ENCODE measurements at regions not wholly inside any gene's neighbourhood (a gene's known extent, or its start where the extent isn't known, plus 50 kb on each side); places are given as distances from the start of the nearest gene placed in this dataset.

DNA sequence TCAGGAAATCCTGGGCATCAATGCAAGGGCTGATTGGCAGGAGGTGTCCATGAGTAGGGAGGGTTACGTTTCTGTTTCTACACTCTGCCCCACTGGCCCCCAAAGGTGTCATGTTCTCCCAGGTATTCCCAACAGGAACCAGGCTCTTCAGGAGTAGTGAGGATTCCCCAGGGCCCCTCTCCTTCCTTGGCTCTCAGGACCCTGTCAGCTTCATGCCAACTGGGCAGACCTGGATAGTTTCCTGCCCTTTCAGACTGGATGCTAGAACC is 480.6 kb upstream of the HS6ST1 start:
- FAIRE-seq (no peak), DNase-seq (no peak), ATAC-seq (no peak)
- H3K27ac ChIP-seq, result no peak overlapping the region
- 74 to 81% methylated on average over 1 of the region's 1 CpG for WGBS, 2 donors
- TF ChIP-seq, protein P1, sequence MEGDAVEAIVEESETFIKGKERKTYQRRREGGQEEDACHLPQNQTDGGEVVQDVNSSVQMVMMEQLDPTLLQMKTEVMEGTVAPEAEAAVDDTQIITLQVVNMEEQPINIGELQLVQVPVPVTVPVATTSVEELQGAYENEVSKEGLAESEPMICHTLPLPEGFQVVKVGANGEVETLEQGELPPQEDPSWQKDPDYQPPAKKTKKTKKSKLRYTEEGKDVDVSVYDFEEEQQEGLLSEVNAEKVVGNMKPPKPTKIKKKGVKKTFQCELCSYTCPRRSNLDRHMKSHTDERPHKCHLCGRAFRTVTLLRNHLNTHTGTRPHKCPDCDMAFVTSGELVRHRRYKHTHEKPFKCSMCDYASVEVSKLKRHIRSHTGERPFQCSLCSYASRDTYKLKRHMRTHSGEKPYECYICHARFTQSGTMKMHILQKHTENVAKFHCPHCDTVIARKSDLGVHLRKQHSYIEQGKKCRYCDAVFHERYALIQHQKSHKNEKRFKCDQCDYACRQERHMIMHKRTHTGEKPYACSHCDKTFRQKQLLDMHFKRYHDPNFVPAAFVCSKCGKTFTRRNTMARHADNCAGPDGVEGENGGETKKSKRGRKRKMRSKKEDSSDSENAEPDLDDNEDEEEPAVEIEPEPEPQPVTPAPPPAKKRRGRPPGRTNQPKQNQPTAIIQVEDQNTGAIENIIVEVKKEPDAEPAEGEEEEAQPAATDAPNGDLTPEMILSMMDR (IDR thresholded peaks at IDR 0.05), result no peak
- no peak overlapping the region for H3K4me3 ChIP-seq
- no peaks in the 10 kb centered on the region for H3K36me3 ChIP-seq
- intact Hi-C loops (cut with DNase I), result no loop called here
- H3K27me3 ChIP-seq, result no peaks in the 10 kb centered on the region
- no peaks in the 10 kb centered on the region for H3K4me1 ChIP-seq
- H3K9me3 ChIP-seq, result no peaks in the 10 kb centered on the region

GRCh38 chr2:128799730-128800129 is 481.1 kb upstream of the HS6ST1 start:
- FAIRE-seq (no peak), ATAC-seq (no peak), DNase-seq (peak in 1 of 6 donors; percentile 4)
- TF ChIP-seq, protein P1 (IDR thresholded peaks at IDR 0.05), result no peak
- intact Hi-C loops (cut with DNase I), result no loop called here
- H3K4me1 ChIP-seq, result no peaks in the 10 kb centered on the region
- H3K36me3 ChIP-seq, result no peaks in the 10 kb centered on the region
- no peak overlapping the region for H3K4me3 ChIP-seq
- H3K27me3 ChIP-seq, result no peaks in the 10 kb centered on the region
- no peaks in the 10 kb centered on the region for H3K9me3 ChIP-seq
- 80 to 81% methylated on average over 2 of the region's 2 CpGs for WGBS, 2 donors
- H3K27ac ChIP-seq, result no peak overlapping the region

DNA sequence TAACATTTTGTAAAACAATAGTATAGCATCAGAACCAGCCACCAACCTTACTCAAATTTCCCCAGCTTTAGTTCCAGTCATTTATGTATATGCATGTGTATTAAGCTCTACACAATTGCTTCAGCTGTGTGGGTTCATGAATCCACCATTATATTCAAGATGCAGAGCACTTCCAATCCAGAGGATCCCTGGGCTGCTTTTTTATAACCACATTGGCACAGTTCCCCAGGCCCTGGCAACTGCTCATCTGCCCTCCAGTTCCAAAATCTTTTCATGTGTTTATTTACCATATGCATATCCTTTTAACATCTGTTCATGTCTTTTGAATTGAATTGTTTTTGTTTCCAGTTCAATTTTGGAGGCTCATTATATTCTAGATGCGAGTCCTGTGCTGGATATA is 482.9 kb upstream of the HS6ST1 start:
- DNase-seq, result no peak
- WGBS, 2 donors, result 88 to 100% methylated on average over 1 of the region's 1 CpG
- FAIRE-seq, result no peak

DNA sequence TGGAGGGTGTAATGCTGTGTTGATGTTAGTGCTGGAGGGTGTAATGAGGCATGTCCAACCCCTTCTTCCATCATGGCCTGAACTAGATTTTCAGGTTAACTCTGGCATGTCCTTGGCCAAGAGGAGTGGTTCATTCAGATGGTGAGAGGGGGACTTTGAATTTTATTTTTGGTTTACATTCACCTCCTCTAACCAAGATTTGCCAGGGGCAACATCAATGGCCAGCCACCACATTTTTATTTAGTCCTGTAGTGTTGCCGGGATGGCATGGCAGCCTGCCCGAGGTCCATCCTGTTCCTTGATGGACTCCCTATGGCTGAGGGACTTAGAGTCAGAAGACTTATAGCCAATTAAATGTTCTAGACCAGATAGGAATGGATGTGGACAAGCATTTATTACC is 484.6 kb upstream of the HS6ST1 start:
- Histone ChIP-seq H3K4me3 (no peak overlapping the region), H3K9me3 (no peaks in the 10 kb centered on the region), H3K4me1 (no peaks in the 10 kb centered on the region), H3K27me3 (no peaks in the 10 kb centered on the region), H3K36me3 (no peaks in the 10 kb centered on the region), H3K27ac (no peak overlapping the region)
- TF ChIP-seq, protein P1 (IDR thresholded peaks at IDR 0.05), result no peak
- intact Hi-C loops (cut with DNase I), result no loop called here
- no peak for ATAC-seq
- 94% methylated on average over 2 of the region's 2 CpGs for WGBS, 2 donors
- DNase-seq, result no peak
- no peak for FAIRE-seq

More for the DNA sequence above, 482.9 kb upstream of the HS6ST1 start:
- TF ChIP-seq, protein P1 (IDR thresholded peaks at IDR 0.05), result no peak
- H3K4me3 ChIP-seq, result no peak overlapping the region
- no peak overlapping the region for H3K27ac ChIP-seq
- ATAC-seq, result no peak
- no peaks in the 10 kb centered on the region for H3K9me3 ChIP-seq
- intact Hi-C loops (cut with DNase I), result no loop called here
- no peaks in the 10 kb centered on the region for H3K36me3 ChIP-seq
- no peaks in the 10 kb centered on the region for H3K4me1 ChIP-seq
- no peaks in the 10 kb centered on the region for H3K27me3 ChIP-seq

- TF ChIP-seq, protein P1 (IDR thresholded peaks at IDR 0.05), result no peak
- no peaks in the 10 kb centered on the region for H3K36me3 ChIP-seq
- intact Hi-C loops (cut with DNase I), result no loop called here
- no peaks in the 10 kb centered on the region for H3K9me3 ChIP-seq
- no peak overlapping the region for H3K27ac ChIP-seq
- WGBS, 2 donors, result 62 to 71% methylated on average over 2 of the region's 2 CpGs
- ATAC-seq, result no peak
- no peaks in the 10 kb centered on the region for H3K4me1 ChIP-seq
- H3K27me3 ChIP-seq, result no peaks in the 10 kb centered on the region
- H3K4me3 ChIP-seq, result no peak overlapping the region
- no peak for FAIRE-seq
- DNase-seq, result no peak
These were observed 486.6 kb upstream of the HS6ST1 start for GRCh38 chr2:128805237-128805636.

Measured in pancreas (tissue), 10 donors.